AG08396 (cell line): ENCODE measurements at regions not wholly inside any gene's neighbourhood (a gene's known extent, or its start where the extent isn't known, plus 50 kb on each side); places are given as distances from the start of the nearest gene placed in this dataset.

Experiments used
- DNase-seq: peaks from one replicate; pipeline ENCODE4 v3.0.0; 2012; ENCODE audit warnings: low spot score, mixed read lengths

DNA sequence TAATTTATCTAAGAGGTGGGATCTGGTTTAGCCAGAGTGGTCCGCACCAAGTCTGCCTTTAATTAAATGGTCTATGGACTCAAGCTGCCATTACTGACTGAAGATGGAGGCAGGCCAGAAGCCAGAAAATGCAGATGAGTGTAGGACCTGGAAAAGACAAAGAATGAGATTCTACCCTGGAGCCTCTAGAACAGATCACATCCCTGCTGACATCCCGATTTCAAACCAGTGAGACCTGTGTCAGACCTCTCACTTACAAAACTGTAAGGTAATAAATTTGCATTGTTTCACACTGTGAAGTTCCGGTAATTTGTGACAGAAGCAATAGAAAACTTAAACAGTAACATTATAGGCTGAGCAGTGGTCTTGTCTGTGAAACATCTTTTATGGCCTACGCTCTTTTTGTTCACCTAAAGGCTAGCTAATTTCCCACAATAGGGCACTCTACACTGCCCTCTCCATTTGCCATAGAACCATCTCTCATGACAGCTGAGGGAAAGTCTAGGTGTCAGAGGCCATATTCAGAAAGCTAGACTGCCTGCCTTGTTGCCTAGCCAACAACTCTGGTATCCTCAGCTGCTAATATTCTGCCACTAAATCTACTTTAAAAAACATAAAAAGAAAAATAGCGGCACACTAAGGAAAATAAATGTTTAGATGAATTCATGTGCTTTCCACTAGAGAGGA lies 1396.2 kb upstream of the PIK3C3 start:
- DNase-seq: no peak

DNA sequence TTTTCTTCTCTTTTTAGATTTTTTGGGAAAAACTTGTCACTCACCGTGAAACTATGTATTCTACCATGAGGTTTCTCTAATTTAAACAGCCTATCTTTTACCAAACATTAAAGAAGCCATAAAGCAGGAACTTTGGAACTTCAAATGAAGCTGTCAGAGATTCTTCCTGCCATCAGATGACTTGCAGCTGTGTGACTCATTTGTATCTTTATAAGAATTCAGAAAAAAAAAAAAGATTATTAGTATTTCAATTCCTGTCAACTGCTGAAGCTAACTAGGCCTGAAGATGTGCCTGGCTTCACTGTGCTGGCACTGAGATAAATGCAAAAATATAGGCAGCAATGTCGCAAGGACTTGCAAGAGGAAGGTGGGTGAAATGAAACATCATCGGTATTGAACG lies 1399.1 kb upstream of the PIK3C3 start:
- DNase-seq: no peak

DNA sequence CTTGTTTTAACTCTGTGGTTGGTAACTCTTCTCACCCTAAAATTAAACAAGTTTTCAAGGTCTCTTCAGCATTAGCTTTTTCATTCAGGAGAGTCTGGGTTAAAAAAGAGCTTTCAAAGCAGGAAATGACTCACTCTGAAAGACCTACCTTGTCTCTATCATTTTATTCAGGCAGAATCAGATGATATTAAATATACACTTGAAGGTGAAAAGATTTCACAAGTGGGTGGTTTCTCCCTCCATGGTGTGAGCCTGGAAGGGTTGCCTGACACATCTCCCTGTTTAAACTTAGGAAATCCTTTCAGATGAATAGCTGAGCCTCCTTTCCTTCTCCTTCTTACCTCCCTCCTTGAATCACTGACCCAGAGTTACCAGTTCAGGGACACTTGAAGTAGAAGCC lies 1402.0 kb upstream of the PIK3C3 start:
- no peak for DNase-seq

DNA sequence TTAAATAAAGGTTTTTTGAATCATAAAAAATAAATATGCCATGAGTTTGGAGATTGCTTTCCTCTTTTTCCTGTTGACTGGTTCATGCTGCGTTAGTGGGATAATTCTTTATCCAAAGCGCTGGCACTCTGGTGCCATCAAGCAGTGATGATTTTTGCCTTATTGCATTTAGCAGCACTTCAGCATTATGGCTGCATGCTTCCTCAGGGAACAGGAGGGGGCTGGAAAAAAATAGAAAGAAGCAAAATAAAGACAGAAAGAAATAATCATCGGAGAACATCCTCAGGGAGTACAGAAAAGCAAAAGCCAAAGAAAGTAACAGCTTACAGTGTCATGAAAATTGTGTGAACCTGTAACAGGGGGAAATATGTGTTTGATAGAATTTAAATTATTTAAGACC lies 1408.2 kb upstream of the PIK3C3 start:
- DNase-seq: no peak

DNA sequence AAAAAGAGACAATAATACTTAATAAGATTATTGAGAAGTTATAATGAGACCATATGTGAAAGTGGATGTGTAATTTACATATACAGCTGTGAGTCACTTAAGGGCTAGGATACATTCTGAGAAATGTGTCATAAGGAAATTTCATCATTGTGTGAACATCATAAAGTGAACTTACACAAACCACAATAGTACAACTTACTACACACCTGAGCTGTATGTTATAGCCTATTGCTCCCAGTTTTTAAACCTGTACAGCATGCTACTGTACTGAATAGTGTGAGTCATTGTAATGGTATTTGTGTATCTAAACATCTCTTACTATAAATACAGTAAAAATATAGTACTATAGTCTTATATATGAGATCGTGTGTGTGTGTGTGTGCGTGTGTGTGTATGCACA lies 1420.3 kb upstream of the PIK3C3 start:
- DNase-seq: no peak

DNA sequence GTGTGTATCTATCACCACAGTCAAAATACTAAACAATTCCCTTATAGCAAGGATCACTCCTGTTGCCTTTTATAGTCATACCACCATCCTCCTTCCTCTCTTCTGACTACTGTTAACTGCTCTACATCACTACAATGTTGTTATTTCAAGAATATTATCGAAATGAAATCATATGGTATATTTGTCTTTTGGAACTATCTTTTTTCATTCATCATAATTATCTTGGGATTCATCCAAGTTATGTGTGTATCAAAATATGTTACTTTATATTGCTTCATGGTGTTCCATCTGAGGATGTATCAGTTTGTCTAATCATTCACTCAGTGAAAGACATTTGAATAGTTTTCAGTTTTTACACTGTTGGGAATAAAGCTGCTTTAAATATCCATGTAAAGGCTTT lies 1423.0 kb upstream of the PIK3C3 start:
- no peak for DNase-seq

DNA sequence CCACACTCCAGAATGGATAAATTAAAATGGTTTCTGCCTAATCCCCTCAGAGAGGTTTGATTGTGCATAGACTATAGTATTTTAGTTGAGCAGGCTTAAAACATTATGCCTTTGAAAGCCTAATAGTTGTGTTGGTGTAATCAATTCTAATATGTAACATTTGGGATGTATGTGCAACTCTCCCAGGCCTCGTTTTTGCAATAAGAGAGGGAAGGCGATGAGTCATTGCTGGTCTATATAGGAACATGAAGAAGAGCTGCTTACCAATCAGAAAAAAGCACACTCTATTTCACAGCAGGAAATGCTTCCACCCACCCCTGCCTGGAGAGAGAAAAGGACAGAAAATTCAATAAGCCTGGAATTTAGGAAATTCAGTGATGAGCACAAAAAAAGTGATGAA lies 1424.0 kb upstream of the PIK3C3 start:
- DNase-seq: no peak

DNA sequence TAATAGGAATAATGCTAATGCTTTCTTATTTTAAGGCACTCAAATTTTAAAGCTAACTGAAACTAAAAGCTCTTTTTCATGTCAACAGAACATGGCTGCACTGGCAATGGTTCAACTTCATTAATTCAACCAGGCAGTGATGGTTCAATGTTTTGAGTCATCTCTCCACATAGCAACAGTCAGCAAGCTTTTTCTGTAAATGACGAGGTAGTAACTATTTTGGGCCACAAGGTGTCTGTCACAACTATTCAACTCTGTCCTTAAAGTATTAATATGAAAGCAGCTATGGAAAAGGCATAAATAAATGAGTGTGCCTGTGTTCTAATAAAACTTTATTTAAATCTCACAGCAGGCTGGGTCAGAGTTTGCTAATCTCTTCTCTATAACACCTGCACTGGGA lies 1425.6 kb upstream of the PIK3C3 start:
- no peak for DNase-seq

DNA sequence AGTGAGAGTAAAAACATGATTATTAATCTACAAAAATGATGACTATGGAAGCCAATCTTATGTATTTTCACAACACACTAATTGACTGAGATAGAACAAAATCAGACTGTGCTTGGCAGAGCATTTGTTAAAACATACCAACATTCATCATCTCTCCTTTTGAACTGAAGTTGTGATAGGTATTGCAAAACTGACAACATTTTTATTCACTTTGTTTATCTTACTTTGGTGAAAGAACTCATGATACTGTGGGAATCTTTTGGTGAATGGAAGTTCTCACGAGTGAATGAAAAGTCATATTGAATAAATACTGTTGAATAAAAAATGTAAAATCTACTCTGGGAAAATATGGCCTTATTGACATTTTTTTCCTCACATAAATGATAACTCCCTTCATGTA lies 1430.2 kb upstream of the PIK3C3 start:
- DNase-seq: no peak

DNA sequence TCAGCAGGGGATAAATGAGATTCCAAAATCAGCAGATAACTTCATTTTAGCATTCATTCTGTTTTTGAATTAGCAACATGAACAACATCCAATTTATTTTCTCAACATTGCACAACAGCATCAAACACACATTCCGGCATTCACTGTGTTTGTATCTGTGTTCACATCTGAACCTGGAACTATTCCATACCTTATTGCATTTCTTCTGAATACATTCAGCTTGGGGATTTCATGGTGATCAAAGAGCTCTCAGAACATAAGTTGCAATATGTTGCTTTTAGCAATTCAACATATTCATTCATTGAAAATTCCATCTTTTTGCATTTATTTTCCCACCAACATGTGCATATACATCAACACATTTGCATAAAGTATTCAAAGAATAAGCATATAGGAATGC lies 1431.7 kb upstream of the PIK3C3 start:
- DNase-seq: no peak

DNA sequence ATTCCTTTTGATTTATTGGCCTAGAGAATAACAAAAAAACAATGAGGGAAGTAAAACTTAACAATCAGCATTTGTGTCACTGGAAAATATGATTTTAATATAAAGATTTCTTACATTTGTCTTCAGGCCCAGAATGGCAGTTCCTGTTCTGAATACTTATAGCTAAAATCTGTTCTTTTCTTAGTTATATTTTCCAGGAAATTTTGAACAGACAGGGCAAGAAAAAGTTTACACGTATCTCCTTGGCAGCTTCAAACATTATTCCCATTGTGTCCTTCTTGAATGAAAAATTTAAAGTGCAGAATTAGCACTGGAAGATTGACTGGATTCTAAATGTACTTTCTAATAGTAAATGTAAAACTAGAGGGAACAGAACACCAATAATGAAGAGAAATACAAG lies 1454.0 kb upstream of the PIK3C3 start:
- DNase-seq: no peak

DNA sequence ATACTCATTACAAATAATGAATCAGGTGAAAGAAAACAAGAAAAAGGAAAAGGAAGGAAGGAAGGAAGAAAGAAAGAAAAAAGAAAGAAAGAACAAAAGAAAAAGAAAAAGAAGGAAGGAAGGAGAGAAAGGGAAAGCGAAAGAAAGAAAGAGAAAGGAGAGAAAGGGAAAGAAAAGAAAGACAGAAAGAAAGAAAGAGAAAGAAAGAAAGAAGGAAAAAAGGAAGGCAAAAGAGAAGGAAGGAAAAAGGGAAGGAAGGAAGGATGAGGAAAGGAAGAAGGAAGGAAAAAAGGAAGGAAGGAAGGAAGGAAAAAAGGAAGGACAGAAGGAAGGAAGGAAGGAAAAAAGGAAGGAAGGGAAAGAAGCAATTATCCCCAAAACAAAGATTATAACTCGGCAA lies 1460.4 kb upstream of the PIK3C3 start:
- no peak for DNase-seq

DNA sequence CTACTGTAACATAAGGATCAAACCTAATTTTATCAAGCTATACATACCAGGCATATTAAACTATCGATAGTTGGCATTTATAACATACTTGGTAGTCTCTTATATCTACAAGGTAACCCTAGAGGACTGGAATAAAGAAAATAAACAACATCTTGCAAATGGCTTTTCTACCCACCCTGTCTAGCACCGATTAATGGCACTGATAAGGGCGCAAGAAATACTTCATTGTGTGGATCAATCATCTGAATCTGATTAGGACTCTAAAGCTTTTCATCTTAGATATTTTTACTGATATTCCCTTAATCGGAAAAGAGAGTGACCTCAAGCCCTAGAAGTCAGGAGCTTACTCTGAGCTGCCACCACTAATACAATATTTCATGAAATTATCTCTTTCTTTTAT lies 1461.7 kb upstream of the PIK3C3 start:
- DNase-seq: no peak

DNA sequence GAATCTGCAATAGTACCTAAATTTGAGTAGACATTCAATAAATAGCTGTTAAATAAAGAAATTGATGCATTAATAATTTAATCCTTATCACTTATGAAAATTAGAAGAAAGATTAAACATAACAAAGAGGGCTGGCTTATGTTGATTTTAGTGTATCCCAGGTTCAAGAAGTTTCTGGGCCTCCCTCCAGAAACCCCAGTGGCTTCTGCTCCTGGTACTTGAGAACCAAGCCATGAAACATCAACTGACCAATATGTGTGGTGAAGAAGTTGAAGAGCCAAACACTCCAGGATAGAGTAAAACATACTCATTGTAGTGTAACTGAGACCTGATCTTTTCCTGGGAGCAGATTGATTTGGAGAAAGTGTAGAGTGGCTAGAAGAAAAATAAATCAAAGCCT lies 1465.7 kb upstream of the PIK3C3 start:
- no peak for DNase-seq

DNA sequence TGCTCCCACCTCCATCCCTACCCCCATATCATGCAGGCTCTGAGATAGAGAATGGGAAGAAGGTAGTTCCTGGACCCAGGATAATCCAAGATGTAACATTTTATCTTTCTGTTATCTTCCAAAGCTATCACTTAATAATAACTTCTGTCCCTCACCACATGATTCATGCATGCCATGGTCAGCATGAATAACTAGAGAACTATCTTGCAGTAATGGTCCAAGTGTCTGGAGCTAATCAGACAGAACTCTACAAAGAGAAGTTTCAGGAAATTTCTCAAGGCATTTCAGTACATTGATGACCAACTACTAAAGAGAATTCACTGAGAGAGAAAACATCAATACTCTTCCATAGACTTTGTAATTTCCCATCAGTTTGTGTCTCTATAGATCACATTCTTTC lies 1469.7 kb upstream of the PIK3C3 start:
- DNase-seq: no peak

DNA sequence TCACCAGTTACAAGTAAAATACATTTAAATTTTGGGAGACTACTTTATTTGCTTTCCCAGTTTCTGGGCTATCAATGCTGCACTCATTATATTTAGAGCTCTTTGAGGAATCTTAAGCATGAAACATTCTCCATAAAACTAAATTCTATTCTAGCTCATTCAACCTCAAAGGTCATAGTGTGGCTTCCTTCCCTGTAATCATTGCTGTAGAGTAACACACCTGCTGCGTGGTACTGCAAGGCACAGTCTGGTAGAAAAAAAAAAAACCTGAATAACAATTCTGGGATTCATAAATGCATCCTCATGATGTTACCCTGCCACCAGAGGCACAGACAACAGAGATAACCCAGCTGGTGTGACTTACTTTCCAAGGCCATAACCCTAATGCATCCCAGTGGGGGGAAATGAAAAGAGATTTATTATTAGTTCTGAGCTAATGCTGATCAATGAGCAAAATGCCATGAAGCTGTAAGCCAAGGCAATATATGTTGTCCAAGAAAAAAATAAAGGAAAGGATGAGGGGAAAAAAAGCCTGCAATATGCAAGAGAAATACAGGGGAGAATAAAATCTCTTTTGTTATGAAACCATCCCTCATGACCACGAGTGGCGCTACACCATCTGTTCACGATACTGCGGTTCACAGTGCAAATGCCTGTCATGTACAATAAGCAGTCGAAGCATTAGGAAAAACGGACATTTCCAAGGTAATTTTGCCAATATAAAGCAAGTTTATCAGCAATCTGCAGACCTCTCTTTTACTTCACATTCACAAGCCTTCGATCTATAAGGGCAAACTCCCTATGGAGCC lies 1481.6 kb upstream of the PIK3C3 start:
- DNase-seq: no peak

DNA sequence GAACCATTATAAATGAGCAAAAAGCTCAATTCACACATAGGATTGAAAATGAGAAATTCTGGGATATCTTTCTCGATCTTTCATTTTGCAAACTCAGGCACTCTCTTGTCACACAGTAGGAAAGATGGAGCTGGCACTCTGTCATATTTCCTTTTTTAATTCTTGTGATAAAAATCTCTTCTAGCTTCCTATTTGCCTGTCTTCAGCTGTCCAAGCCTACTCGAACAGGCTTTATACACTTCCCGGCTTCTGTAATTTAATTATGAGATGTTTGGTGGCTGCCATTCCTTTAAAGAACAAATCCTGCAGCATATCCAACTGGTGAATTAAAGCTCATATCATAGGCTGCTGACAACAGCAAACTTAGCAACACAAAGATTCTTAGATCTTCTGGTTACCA lies 1484.3 kb upstream of the PIK3C3 start:
- DNase-seq: no peak

DNA sequence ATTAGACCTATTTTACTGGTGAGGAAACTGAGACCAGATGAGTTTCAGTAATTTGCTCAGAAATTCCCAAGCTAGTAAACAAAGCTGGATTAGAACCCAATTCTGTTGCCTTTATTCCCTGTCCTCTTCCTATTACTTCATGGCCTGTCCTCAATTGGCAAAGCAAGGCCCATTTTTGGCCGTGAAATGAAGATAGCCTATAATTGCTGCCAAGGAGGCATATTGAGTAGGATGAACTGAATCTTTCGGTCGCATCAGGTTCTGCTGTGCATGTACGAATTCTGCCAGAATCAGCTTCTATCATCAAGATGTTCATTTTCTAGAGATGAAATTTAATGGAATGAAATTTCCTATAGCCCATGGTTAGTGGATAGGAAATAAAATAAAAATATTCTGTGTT lies 1485.2 kb upstream of the PIK3C3 start:
- no peak for DNase-seq

DNA sequence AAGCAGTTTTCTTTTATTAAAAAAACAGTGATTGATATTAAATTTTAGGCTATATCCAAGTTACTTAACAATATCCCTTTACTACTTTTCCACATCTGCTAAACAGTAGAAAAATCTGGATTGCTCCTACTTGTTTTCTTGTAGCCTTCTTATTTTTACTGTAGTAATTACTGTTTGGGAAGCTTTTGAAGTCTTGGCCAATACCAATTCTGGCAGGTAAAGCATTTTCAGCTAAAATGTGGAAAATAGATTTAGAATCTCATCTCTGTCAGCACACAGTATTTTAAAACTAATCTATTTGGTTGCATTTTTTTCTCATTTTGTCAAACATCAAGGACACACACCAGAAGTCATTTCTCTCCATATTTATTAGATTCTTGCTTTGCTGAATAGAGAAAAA lies 1485.7 kb upstream of the PIK3C3 start:
- DNase-seq: no peak

DNA sequence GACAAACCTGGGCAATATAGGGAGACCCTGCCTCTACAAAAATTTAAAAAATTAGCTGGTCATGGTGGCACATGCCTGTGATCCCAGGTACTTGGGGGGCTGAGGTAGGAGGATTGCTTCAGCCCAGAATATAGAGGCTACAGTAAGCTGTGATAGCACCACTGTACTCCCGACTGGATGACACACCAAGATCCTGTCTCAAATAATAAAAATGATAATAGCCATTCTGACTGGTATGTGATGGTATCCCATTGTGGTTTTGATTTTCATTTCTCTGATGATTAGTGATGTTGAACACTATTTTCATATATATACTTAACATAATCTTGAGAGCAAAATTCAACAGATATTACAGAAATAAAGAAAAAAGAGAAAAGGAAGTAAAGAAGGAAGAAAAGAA lies 1491.0 kb upstream of the PIK3C3 start:
- DNase-seq: no peak

DNA sequence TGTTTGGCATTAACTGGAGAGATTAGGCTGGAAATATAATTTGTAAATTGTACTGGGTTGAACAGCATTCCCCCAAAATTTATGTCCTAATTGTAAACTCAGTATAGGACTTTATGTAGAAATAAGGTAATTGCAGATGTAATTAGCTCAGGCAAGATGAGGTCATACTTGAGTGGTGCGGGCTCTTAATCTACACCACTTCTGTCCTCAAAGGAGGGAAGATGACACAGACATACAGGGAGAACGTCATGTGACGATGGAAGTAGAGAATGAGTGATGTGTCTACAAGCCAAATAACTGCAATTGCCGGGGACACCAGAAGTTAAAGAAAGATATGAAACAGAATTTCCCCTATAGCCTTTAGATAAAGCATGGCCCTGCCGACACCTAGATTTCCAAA lies 1501.1 kb upstream of the PIK3C3 start:
- DNase-seq: no peak

DNA sequence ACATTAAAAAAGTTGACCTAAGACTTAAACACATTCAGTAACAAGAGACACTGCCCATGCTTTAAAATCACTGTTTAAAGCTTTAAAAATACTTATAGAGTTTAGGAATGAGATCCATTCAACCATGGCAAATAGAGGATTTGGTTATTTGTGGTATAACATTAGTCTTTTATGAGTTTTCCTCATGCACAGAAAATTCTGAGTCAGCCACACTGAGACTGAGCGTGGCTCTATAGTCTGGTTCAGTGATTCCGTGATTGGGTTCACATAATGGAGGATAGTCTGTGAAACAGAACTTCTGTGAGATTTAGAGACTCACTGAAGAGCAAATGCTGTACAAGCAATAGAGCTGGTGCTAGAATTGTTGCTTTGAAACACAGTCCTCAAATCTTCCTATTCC lies 1502.4 kb upstream of the PIK3C3 start:
- no peak for DNase-seq

DNA sequence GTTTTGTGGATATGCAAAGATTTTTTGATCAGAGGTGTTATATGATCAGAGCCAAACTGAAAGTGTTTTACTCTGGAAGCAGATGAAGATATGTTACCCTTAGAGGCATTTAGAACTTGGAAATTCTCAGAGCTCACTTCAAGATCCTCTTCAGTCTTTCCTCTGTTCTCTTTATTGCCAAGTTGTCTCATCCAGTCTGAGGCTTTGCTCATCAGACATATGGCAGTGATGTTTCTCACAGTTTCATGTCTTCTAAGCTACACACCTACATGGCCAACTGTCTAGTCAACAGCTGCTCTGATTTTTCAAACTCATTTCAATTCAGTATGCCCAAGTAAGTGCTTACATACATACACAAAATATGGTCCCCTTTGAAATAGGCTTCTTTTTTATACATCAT lies 1504.3 kb upstream of the PIK3C3 start:
- no peak for DNase-seq

DNA sequence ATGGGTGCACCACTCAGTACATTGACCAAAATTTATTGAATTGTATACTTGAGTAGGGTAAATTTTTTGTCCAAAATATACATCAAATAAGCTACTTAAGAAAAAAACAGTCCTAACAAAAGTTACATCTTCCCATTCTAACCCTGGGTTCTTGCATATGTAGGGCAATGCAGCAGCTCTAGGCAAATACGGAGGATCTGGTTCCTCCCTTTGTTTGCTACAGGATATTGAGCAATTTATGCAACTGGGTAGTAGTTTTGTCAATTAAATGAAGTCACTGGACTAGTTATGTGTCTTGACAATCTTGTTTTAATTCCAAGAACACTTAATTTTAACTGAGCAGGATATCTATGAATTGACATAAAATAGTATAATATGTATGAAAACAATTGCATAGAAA lies 1507.2 kb upstream of the PIK3C3 start:
- no peak for DNase-seq
